A673 (cell line): ENCODE measurements at regions not wholly inside any gene's neighbourhood (a gene's known extent, or its start where the extent isn't known, plus 50 kb on each side); places are given as distances from the start of the nearest gene placed in this dataset.

Source experiments
- BruUV-seq: library from RNA; stranded (reverse); fragments of 400-500 nt; replicated peaks from 2 replicates; lab custom pipeline; 2021; lab: Mats Ljungman, UMichigan
- CTCF ChIA-PET: fragments of 300-600 bp; sonication (Branson Sonifier 250); formaldehyde crosslinking; loops from one replicate; lab custom pipeline; 2022; ENCODE audit warnings: antibody characterized with exemption; lab: Charles Lee
- POLR2A ChIA-PET: fragments of 300-600 bp; sonication (Branson Sonifier 250); formaldehyde crosslinking; loops from one replicate; lab custom pipeline; 2022; ENCODE audit warnings: antibody characterized with exemption; ENCODE audit not compliant: low non-redundant PET; lab: Charles Lee
- DNase-seq: peaks from one replicate; pipeline ENCODE4 v3.0.0-alpha.2; 2015; ENCODE audit warnings: low spot score
- H3K27ac ChIP-seq: fragments of 200-600 bp; sonication (generic); 2 replicates; pipeline ENCODE4 v1.5.1; 2016; ENCODE audit warnings: mixed run types, low read depth, mild to moderate bottlenecking, mixed read lengths, antibody characterized with exemption, low read length; ENCODE audit not compliant: poor library complexity, severe bottlenecking
- H3K27me3 ChIP-seq: fragments of 200-600 bp; sonication (generic); replicated peaks from 2 replicates; pipeline ENCODE4 v1.6.1; 2017; ENCODE audit warnings: mixed run types, low read depth, mild to moderate bottlenecking, mixed read lengths, antibody characterized with exemption, low read length; ENCODE audit not compliant: insufficient read depth, poor library complexity
- H3K36me3 ChIP-seq: fragments of 200-600 bp; sonication (generic); 2 replicates; pipeline ENCODE4 v1.6.1; 2016; ENCODE audit warnings: mixed run types, mild to moderate bottlenecking, mixed read lengths, antibody characterized with exemption, low read length; ENCODE audit not compliant: insufficient read depth, poor library complexity, severe bottlenecking
- H3K4me1 ChIP-seq: fragments of 200-600 bp; sonication (generic); 2 replicates; pipeline ENCODE4 v1.6.1; 2017; ENCODE audit warnings: mixed run types, mild to moderate bottlenecking, mixed read lengths, antibody characterized with exemption, low read length; ENCODE audit not compliant: insufficient read depth, poor library complexity, severe bottlenecking
- H3K4me3 ChIP-seq: fragments of 200-600 bp; sonication (generic); 2 replicates; pipeline ENCODE4 v1.5.1; 2016; ENCODE audit warnings: low read depth, mixed run types, mild to moderate bottlenecking, mixed read lengths, low read length; ENCODE audit not compliant: poor library complexity, severe bottlenecking
- H3K9me3 ChIP-seq: fragments of 200-600 bp; sonication (generic); 2 replicates; pipeline ENCODE4 v1.6.1; 2016; ENCODE audit warnings: mixed run types, low read depth, mild to moderate bottlenecking, mixed read lengths, antibody characterized with exemption, low read length; ENCODE audit not compliant: poor library complexity, severe bottlenecking
- EZH2 ChIP-seq: fragments of 200-600 bp; sonication (generic); IDR thresholded peaks from 2 replicates; pipeline ENCODE4 v1.6.1; 2017; ENCODE audit warnings: borderline replicate concordance, low read depth, mild to moderate bottlenecking, mixed read lengths, antibody characterized with exemption, low read length; ENCODE audit not compliant: poor library complexity, severe bottlenecking
- intact Hi-C: fragments of 100-400 bp; cut with micrococcal nuclease; formaldehyde crosslinking; loops from one replicate; pipeline ENCODE4 v1.10.0; 2022; ENCODE audit not compliant: unreplicated experiment
- TF ChIP-seq, protein P1 (sequence below): fragments of 300-800, 200-600 bp; sonication (generic); conservative IDR thresholded peaks from 2 replicates; pipeline ENCODE4 v1.5.1; 2017; ENCODE audit warnings: low read depth, mild to moderate bottlenecking, antibody characterized with exemption, low read length, moderate library complexity, mixed read lengths

DNA sequence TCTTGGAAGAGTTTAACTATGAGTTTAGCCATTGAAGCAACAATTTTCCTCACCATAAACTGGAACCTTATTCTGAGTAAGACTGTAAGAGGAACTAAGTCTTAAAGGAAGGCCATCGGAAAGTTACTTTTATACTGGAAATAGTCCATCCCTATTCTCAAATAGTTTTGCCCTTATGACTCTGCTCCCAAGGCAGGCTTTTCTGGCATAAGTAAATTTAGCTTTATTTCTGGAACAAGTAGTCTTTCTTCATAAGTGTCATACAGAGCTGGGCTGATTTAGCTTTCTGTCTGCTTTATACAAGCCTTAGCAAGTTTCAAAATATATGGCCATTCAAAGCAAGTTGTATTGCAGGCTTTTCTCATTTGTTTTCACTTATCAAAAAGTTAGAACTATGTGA, 328.1 kb downstream of the HACE1 start:
- Histone ChIP-seq H3K36me3 (no peaks in the 10 kb centered on the region), H3K4me1 (peaks cover 2% of the 10 kb centered on the region), H3K4me3 (no peak overlapping the region), H3K27me3 (no peaks in the 10 kb centered on the region), H3K9me3 (no peaks in the 10 kb centered on the region), H3K27ac (no peak overlapping the region)
- ChIA-PET CTCF (no interaction called here), POLR2A (no interaction called here)
- TF ChIP-seq EZH2 = no peak
- TF ChIP-seq, protein P1, sequence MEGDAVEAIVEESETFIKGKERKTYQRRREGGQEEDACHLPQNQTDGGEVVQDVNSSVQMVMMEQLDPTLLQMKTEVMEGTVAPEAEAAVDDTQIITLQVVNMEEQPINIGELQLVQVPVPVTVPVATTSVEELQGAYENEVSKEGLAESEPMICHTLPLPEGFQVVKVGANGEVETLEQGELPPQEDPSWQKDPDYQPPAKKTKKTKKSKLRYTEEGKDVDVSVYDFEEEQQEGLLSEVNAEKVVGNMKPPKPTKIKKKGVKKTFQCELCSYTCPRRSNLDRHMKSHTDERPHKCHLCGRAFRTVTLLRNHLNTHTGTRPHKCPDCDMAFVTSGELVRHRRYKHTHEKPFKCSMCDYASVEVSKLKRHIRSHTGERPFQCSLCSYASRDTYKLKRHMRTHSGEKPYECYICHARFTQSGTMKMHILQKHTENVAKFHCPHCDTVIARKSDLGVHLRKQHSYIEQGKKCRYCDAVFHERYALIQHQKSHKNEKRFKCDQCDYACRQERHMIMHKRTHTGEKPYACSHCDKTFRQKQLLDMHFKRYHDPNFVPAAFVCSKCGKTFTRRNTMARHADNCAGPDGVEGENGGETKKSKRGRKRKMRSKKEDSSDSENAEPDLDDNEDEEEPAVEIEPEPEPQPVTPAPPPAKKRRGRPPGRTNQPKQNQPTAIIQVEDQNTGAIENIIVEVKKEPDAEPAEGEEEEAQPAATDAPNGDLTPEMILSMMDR = no peak
- no peak for DNase-seq
- intact Hi-C loops = no loop called here
- no TSS peak for BruUV-seq

DNA sequence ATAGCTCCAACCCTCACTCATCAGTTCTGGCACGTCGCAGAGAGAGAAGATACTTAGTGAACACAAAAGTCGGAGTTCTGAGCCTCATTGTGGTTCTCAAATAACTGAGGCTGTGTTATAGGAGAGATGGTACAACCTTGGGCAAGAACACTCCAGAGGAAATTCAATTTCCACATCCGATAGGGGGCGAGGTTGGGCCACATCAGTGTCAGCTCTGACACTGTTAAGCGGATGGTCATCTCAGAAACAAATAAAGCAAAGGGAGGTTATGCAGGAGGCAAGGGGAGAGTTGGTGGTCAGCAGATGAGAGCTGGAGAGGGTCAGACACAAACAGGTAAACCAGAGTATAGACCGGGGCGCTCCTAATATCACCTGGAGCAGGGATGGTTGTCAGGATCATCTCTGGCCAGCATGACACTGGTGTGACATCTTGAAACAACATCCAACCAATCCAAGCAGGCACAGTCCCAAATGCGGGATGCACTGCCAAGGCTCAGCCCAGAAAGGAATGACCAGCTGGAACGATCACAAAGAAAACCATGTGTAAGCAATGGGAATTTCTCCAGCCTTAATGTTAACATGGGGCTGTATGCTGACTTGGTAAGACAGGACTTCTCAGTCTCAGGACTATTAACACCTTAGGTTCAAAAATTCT, 331.8 kb downstream of the HACE1 start:
- Histone ChIP-seq H3K36me3 (no peaks in the 10 kb centered on the region), H3K9me3 (no peaks in the 10 kb centered on the region), H3K4me1 (peaks cover 7% of the 10 kb centered on the region), H3K27me3 (no peaks in the 10 kb centered on the region), H3K4me3 (no peak overlapping the region), H3K27ac (no peak overlapping the region)
- intact Hi-C loops = loop anchor here (1.0 to 10.0 kb wide), 3 partner anchors 154 to 243 kb away; no protein-coding TSS in a partner anchor
- POLR2A ChIA-PET = no interaction called here
- no TSS peak for BruUV-seq
- peak; percentile 68 for DNase-seq
- CTCF ChIA-PET = interaction anchor here (0.6 to 1.0 kb wide), 2 partner anchors 241 to 752 kb away, joined by 3 read pairs; no protein-coding TSS in a partner anchor
- TF ChIP-seq, protein P1 = peak; percentile 80
- TF ChIP-seq EZH2 = no peak

DNA sequence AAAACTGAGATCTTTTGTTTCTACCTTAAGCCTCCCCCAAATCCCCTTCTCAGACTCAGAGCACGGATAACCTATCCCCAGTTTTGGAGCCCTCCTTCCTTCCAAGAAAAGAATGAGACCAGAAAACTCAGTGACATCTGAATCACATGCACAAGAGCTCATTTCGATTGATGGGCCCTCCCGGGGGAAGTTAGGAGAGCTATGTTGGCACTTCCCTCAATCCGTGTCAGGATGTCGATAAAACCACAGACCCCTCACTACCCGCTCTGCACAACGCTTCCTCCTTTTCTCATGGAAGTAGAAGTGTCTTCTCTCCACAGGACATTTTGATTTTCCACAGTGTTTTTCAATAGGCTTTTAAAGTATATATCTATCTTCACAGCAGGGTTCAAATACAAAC, 332.4 kb downstream of the HACE1 start:
- Histone ChIP-seq H3K27me3 (no peaks in the 10 kb centered on the region), H3K4me3 (no peak overlapping the region), H3K27ac (no peak overlapping the region), H3K4me1 (peaks cover 7% of the 10 kb centered on the region), H3K9me3 (no peaks in the 10 kb centered on the region), H3K36me3 (no peaks in the 10 kb centered on the region)
- ChIA-PET POLR2A (no interaction called here), CTCF (interaction anchor here (1.0 kb wide), 1 partner anchor 241 kb away, joined by 3 read pairs; no protein-coding TSS in a partner anchor)
- no TSS peak for BruUV-seq
- DNase-seq = no peak
- intact Hi-C loops = loop anchor here (1.0 to 10.0 kb wide), 3 partner anchors 155 to 244 kb away; no protein-coding TSS in a partner anchor
- TF ChIP-seq EZH2 = no peak
- TF ChIP-seq, protein P1 = no peak
